Glutamatergic neuron (in vitro differentiated cells): ENCODE measurements at regions not wholly inside any gene's neighbourhood (a gene's known extent, or its start where the extent isn't known, plus 50 kb on each side); places are given as distances from the start of the nearest gene placed in this dataset.

Source experiments
- DNase-seq: peaks from one replicate; pipeline ENCODE4 v3.0.0; 2022
- H3K27ac Mint-ChIP-seq: one replicate; pipeline ENCODE4 v1.8.0; 2020; ENCODE audit warnings: mild to moderate bottlenecking, mixed read lengths, inconsistent platforms; ENCODE audit not compliant: unreplicated experiment
- H3K27me3 Mint-ChIP-seq: one replicate; pipeline ENCODE4 v1.8.0; 2020; ENCODE audit warnings: mild to moderate bottlenecking, moderate library complexity, mixed read lengths, inconsistent platforms; ENCODE audit not compliant: unreplicated experiment
- H3K36me3 Mint-ChIP-seq: one replicate; pipeline ENCODE4 v1.8.0; 2020; ENCODE audit warnings: mild to moderate bottlenecking, mixed read lengths, inconsistent platforms; ENCODE audit not compliant: unreplicated experiment
- H3K4me1 Mint-ChIP-seq: one replicate; pipeline ENCODE4 v1.8.0; 2020; ENCODE audit warnings: mild to moderate bottlenecking, low read depth, mixed read lengths, inconsistent platforms; ENCODE audit not compliant: unreplicated experiment
- H3K4me3 Mint-ChIP-seq: one replicate; pipeline ENCODE4 v1.8.0; 2020; ENCODE audit warnings: mild to moderate bottlenecking, mixed read lengths, inconsistent platforms; ENCODE audit not compliant: unreplicated experiment
- H3K9me3 Mint-ChIP-seq: one replicate; pipeline ENCODE4 v1.8.0; 2020; ENCODE audit warnings: mild to moderate bottlenecking, moderate library complexity, mixed read lengths, inconsistent platforms; ENCODE audit not compliant: unreplicated experiment
- TF ChIP-seq, protein P1 (sequence below): fragments of 200-600 bp; sonication (generic); IDR thresholded peaks from one replicate; pipeline ENCODE4 v1.5.0; 2021; ENCODE audit not compliant: partially characterized antibody, unreplicated experiment

DNA sequence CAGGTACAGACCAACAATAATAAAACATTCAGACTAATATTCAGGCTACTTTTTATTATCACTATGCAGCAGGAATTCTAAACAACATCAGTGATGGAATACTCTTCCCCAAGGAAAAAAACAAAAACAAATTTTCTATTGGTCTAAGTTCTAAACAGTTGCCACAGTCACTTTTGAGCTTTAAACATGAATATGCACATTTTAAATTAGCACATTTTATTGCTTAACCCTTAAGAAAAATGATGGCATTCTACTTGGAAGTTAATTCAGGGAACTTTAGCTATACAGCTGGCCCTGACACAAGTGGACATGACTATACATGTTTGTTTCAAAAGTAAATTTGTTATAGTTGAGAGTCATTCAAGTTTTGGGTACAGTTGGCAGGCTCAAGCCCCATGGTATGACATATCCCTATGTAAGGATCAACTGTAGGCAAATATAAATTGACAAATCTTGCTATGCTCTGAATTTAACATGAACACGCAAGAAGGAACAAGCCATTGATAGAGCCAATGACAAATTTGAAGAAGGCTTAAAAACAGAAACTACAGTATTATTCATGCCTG is 224.3 kb upstream of the AMIGO2 start:
- Mint-ChIP-seq H3K4me1 (peaks cover 14% of the 10 kb centered on the region), H3K4me3 (no peak overlapping the region), H3K27me3 (no peaks in the 10 kb centered on the region), H3K9me3 (no peaks in the 10 kb centered on the region), H3K27ac (no peak overlapping the region), H3K36me3 (no peaks in the 10 kb centered on the region)
- TF ChIP-seq, protein P1, sequence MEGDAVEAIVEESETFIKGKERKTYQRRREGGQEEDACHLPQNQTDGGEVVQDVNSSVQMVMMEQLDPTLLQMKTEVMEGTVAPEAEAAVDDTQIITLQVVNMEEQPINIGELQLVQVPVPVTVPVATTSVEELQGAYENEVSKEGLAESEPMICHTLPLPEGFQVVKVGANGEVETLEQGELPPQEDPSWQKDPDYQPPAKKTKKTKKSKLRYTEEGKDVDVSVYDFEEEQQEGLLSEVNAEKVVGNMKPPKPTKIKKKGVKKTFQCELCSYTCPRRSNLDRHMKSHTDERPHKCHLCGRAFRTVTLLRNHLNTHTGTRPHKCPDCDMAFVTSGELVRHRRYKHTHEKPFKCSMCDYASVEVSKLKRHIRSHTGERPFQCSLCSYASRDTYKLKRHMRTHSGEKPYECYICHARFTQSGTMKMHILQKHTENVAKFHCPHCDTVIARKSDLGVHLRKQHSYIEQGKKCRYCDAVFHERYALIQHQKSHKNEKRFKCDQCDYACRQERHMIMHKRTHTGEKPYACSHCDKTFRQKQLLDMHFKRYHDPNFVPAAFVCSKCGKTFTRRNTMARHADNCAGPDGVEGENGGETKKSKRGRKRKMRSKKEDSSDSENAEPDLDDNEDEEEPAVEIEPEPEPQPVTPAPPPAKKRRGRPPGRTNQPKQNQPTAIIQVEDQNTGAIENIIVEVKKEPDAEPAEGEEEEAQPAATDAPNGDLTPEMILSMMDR = no peak
- no peak for DNase-seq

DNA sequence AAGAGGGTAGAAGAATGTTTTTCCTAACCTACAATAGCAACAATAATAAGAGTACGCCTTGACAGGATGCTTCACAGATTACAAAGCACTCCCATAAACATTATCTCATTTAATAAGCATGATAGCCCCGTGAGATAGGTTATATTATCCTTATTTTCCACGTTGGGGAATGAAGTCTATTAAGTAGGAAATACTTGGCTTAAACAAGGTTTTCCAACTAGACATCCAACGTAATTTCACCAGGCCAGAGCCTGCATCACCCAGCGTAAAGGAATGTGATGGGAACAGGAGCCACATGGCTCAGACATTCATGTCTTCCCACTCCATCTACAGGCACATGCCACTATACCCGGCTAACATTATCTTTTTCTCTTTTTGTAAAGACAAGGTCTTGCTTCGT is 223.4 kb upstream of the AMIGO2 start:
- H3K4me1 Mint-ChIP-seq = peaks cover 14% of the 10 kb centered on the region
- no peaks in the 10 kb centered on the region for H3K36me3 Mint-ChIP-seq
- DNase-seq = no peak
- no peaks in the 10 kb centered on the region for H3K9me3 Mint-ChIP-seq
- TF ChIP-seq, protein P1 = no peak
- no peak overlapping the region for H3K27ac Mint-ChIP-seq
- no peaks in the 10 kb centered on the region for H3K27me3 Mint-ChIP-seq
- no peak overlapping the region for H3K4me3 Mint-ChIP-seq

DNA sequence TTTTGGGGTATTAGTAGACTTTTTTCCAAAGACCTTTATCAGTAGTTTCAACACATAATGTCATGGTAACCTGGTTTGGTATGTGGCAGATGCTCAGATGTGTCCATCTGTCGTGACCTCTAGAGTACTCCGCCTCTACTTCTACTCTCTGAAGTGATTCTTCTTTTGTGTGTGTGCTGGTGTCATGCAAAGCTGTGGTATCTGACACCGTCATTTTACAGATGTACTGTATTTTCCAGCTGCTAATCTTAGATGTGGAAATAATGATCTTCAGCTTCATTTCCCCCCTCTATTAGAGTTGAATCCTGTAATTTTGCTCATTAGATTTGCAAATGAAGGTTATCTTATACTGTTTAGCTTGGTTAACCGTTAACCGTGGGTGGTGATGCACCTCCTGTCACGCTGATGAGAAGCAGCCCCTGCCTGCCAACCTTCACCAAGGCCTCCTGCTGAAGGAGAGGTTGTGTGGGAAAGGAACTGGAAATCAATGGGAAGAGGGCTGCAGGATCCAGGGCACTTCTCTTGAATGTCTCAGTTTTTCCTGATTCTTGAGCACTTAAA is 222.4 kb upstream of the AMIGO2 start:
- Mint-ChIP-seq H3K27ac (peak overlapping the region; percentile 74), H3K36me3 (no peaks in the 10 kb centered on the region), H3K4me3 (no peak overlapping the region), H3K27me3 (no peaks in the 10 kb centered on the region), H3K4me1 (peaks cover 14% of the 10 kb centered on the region), H3K9me3 (no peaks in the 10 kb centered on the region)
- TF ChIP-seq, protein P1 = no peak
- no peak for DNase-seq

DNA sequence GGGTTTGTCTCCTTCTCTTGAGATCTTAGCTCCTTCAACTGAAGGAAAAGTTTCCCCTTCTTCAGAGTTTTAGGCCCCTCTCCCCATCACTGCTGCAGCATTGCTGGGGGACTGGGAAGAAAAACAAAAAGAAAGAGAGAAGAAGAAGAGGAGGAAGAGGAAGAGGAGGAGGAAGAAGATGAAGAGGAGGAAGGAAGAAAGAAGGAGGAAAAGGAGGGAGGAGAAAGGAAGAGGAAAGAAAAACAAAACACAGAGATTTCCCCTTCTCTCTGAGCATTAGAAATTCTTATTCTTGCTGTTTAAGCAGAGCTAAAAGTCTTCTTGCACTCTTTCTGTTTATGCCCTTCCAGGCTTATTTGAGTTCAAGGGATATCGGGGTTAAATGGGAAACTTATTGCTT is 219.8 kb upstream of the AMIGO2 start:
- Mint-ChIP-seq H3K27ac (no peak overlapping the region), H3K4me1 (peaks cover 14% of the 10 kb centered on the region), H3K9me3 (no peaks in the 10 kb centered on the region), H3K4me3 (no peak overlapping the region), H3K36me3 (no peaks in the 10 kb centered on the region), H3K27me3 (no peaks in the 10 kb centered on the region)
- DNase-seq = no peak
- TF ChIP-seq, protein P1 = no peak

DNA sequence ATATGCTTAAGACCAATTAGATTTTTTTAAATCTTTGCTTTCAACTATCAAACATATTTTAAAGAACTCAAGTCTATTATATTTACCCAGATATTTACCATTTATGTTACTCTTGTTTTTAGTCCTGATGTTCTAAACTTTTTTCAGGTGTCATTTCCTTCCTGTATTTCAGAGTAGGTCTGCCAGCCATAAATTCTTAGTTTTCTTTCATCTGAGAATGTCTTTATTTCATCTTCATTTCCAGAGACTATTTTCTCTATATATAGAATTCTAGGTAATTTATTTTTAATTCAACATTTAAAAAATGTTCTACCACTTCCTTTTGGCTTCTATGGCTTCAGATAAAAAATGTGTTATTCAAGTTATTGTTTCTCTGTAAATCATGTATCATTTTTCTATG is 218.2 kb upstream of the AMIGO2 start:
- no peaks in the 10 kb centered on the region for H3K9me3 Mint-ChIP-seq
- peaks cover 13% of the 10 kb centered on the region for H3K4me1 Mint-ChIP-seq
- DNase-seq = no peak
- no peak overlapping the region for H3K27ac Mint-ChIP-seq
- TF ChIP-seq, protein P1 = no peak
- no peak overlapping the region for H3K4me3 Mint-ChIP-seq
- no peaks in the 10 kb centered on the region for H3K27me3 Mint-ChIP-seq
- H3K36me3 Mint-ChIP-seq = no peaks in the 10 kb centered on the region
